IPS DF 4.7 (cell line): ENCODE measurements at regions not wholly inside any gene's neighbourhood (a gene's known extent, or its start where the extent isn't known, plus 50 kb on each side); places are given as distances from the start of the nearest gene placed in this dataset.
"Not testable (repeated sequence)": the region's sequence is repeated elsewhere in the genome, so short reads cannot be mapped to it uniquely, and the experiment has no call there.

Source experiments
- DNase-seq: peaks from one replicate; pipeline ENCODE4 v3.0.0-alpha.2; 2013; ENCODE audit warnings: low spot score; ENCODE audit errors: extremely low read depth

- no peak for DNase-seq
Observed at GRCh38 chr5:163569284-163569683, 63.9 kb downstream of the MAT2B start.

GRCh38 chr5:163571744-163572143 lies 66.3 kb downstream of the MAT2B start:
- no peak for DNase-seq

DNA sequence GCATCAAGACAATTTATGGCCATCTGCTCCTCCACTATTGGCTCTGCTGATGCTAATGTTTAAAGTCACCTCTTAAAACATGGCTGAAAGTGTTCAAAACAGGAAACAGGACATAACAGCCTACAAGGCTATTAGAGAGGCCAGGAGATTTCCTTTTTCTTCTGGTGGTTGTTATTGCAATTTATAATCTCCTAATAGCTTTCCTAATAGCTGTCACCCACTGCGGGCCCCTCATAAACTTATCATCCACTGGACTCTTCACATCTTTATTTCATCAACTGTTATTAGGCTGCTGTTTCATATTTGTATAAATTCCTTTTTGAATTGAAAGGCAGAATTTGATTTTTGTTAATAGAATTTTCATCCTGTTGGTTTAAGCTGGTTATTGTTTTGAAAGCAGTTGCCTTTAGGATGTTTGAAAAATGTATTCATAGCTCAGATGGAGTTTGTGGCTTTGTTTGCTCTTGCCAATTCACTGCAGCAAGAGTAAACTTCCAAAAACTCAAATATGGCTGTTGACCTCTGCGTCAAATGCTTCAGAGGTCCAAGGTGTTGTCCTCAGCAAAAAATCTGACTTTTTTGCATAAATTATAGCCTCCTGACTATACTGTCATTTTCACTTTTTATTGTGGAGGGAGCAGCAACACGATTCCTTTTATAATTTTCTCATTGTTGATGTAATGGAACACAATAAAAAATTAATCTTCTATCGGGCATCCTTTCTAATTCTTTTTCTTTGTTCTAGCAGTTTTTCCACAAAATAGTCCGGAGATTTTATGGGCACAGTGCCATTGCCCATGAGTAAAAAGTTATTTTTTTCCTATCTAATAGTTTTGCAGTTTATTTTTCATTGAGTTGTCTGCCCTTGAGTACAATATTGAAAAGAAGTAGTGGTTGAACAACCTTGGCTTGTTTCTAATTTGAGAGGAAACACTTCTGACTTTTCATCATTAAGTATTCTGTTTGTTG lies 69.3 kb downstream of the MAT2B start:
- DNase-seq, result no peak

GRCh38 chr5:163578652-163579051 lies 73.2 kb downstream of the MAT2B start:
- DNase-seq, result no peak

GRCh38 chr5:163579729-163580128 lies 74.3 kb downstream of the MAT2B start:
- DNase-seq, result no peak

- DNase-seq, result no peak
Observed at GRCh38 chr5:163580516-163580915, 75.1 kb downstream of the MAT2B start.

DNA sequence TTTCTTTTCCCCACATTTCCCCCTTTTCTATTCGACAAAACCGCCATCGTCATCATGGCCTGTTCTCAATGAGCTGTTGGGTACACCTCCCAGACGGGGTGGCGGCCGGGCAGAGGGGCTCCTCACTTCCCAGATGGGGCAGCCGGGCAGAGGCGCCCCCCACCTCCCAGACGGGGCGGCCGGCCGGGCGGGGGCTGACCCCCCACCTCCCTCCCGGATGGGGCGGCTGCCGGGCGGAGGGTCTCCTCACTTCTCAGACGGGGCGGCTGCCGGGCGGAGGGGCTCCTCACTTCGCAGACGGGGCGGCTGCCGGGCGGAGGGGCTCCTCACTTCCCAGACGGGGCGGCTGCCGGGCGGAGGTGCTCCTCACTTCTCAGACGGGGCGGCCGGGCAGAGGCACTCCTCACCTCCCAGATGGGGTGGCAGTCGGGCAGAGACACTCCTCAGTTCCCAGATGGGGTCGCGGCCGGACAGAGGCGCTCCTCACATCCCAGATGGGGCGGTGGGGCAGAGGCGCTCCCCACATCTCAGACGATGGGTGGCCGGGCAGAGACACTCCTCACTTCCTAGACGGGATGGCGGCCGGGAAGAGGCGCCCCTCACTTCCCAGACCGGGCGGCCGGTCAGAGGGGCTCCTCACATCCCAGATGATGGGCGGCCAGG lies 78.2 kb downstream of the MAT2B start:
- not testable (repeated sequence) for DNase-seq

GRCh38 chr5:163585206-163585605 lies 79.8 kb downstream of the MAT2B start:
- no peak for DNase-seq

GRCh38 chr5:163586531-163586956 lies 81.1 kb downstream of the MAT2B start:
- DNase-seq, result no peak

GRCh38 chr5:163594951-163595350 lies 89.5 kb downstream of the MAT2B start:
- DNase-seq, result no peak

- no peak for DNase-seq
Observed at GRCh38 chr5:163595932-163596607, 90.7 kb downstream of the MAT2B start.

DNA sequence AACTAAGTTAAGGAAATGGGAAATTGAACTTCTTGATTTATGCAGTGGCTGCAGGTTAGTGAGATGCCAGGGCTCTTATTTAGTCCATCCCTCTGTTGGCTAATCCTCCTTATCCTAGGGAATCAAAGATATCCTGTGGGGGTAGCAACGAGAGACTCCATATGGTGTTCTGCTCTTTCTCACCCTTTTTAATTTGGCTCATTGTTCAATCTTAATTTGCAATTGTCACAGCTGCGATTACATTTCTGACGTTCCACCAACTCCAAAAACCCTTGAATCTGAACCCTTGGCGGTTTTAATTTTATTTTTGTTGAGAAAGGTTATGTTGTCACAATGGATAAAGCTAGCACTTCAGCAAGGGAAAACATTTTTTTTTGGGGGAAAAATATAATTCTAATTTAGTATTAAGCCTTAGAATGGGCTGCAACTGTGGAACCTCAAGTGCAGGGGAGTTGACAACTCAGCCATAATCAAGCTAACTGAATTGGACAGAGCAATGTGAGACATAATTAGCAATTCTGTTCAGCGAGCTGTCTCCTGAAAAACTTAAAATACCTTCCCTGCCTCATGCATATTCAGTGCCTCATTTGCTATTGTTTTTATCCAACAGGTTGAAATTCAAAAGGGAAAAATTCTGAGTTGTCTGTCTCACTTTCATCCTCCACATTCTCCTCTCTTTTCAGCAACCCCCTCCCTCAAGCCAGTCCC lies 91.3 kb downstream of the MAT2B start:
- DNase-seq, result no peak

- DNase-seq, result no peak
Observed at GRCh38 chr5:163604013-163604412, 98.6 kb downstream of the MAT2B start.

DNA sequence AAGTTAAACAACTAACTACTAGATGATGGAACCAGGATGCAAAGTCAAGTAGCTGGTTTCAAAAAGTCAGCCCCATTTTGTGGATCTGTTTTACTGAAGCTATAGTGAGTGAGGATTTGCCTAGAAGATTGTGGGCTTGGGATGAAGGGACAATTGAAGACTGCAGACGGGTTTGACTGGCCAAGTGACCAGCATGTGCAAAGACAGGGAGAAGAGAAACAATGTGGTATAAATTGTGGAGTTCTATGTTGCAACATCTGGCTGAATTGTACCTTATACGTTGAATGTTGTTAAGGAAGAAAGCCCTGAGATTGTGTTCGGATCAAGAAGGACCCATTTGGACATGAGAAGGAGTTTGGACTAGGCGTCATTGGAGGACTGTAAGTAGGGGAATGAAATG lies 101.8 kb downstream of the MAT2B start:
- DNase-seq, result no peak

DNA sequence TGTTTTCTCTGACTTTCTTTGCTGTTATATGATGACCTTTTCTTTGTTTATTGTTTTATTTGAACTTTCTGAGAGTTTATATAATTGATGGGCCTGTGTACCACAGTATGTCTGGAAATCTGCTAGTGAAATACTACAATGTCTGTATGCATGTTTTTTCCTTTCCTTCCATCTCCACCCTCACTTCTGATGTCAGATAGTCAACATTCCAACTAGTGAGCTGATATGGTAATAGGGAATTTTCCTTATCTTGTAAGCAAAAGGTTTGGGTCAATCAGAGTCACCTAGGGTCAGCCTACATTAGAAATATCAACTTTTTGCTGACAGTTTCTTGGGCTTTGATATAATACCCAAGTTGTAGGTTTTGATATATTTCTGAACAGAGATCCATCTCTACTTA lies 103.2 kb downstream of the MAT2B start:
- no peak for DNase-seq

GRCh38 chr5:163609910-163610309 lies 104.5 kb downstream of the MAT2B start:
- DNase-seq, result no peak

- DNase-seq, result no peak
Observed at GRCh38 chr5:163612358-163613149, 107.1 kb downstream of the MAT2B start.

DNA sequence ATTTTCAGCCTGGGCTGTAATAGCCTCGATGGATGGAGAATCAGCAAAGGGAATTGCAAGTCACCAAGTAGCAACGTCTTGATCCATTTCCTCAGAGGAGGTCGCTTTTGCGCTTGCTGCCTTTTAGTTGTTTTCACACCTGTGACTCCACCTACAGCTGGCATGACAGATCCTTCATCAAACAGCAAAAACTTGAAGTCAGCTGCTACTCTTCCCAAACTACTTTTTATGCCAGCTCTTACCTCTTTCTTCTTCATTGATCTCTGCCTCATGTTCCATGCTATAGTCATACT lies 107.7 kb downstream of the MAT2B start:
- no peak for DNase-seq

GRCh38 chr5:163614787-163615186 lies 109.4 kb downstream of the MAT2B start:
- DNase-seq, result no peak

- DNase-seq, result no peak
Observed at GRCh38 chr5:163619273-163619934, 114.0 kb downstream of the MAT2B start.
